ENCODE measurements at regions not wholly inside any gene's neighbourhood (a gene's known extent, or its start where the extent isn't known, plus 50 kb on each side); places are given as distances from the start of the nearest gene placed in this dataset.
"Not testable (repeated sequence)": the region's sequence is repeated elsewhere in the genome, so short reads cannot be mapped to it uniquely, and the experiment has no call there.

DNA sequence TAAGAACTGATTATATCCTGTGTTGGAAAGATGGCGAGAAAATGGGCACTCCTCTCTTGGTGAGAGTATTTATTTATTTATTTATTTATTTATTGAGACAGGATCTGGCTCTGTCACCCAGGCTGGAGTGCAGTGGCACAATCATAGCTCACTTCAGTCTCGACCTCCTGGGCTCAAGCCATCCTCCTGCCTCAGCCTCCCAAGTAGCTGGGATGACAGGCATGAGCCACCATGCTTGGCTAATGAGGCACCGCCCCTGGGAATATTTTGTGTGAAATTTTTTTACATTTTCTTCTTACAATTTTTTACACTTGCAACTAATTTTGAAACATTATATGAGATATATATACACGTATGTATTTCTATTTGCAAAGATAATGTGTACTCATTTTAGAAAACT lies 150.5 kb upstream of the PRR20G start:
- H3K36me3 Mint-ChIP-seq (ENCODE audit: unreplicated experiment) = no peaks in the 10 kb centered on the region
- TF ChIP-seq, protein P1, sequence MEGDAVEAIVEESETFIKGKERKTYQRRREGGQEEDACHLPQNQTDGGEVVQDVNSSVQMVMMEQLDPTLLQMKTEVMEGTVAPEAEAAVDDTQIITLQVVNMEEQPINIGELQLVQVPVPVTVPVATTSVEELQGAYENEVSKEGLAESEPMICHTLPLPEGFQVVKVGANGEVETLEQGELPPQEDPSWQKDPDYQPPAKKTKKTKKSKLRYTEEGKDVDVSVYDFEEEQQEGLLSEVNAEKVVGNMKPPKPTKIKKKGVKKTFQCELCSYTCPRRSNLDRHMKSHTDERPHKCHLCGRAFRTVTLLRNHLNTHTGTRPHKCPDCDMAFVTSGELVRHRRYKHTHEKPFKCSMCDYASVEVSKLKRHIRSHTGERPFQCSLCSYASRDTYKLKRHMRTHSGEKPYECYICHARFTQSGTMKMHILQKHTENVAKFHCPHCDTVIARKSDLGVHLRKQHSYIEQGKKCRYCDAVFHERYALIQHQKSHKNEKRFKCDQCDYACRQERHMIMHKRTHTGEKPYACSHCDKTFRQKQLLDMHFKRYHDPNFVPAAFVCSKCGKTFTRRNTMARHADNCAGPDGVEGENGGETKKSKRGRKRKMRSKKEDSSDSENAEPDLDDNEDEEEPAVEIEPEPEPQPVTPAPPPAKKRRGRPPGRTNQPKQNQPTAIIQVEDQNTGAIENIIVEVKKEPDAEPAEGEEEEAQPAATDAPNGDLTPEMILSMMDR (IDR thresholded peaks at IDR 0.05; ENCODE audit: partially characterized antibody, unreplicated experiment) = no peak
- H3K4me1 Mint-ChIP-seq (ENCODE audit: low read depth, unreplicated experiment) = peaks cover 7% of the 10 kb centered on the region
- H3K9me3 Mint-ChIP-seq (ENCODE audit: unreplicated experiment) = no peaks in the 10 kb centered on the region
- DNase-seq = no peak
- H3K27ac Mint-ChIP-seq (ENCODE audit: unreplicated experiment) = no peak overlapping the region
- H3K27me3 Mint-ChIP-seq (ENCODE audit: unreplicated experiment) = no peaks in the 10 kb centered on the region
- H3K4me3 Mint-ChIP-seq (ENCODE audit: unreplicated experiment) = no peak overlapping the region

DNA sequence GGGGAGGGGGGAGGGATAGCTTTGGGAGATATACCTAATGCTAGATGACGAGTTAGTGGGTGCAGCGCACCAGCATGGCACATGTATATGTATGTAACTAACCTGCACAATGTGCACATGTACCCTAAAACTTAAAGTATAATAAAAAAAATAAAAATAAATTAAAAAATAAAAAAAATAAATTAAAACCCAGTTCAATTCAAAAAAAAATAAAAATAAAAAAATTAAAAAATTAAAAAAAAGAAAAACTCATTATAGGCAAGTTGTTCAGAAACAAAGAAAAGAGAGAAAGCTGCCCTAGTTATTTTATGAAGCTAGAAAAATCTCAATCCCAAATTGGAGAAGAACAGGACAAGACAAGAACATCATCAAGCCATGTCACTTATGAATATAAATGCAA lies 147.5 kb upstream of the PRR20G start:
- not testable (repeated sequence) for H3K4me1 Mint-ChIP-seq (ENCODE audit: low read depth, unreplicated experiment); H3K27me3 Mint-ChIP-seq (ENCODE audit: unreplicated experiment); DNase-seq; H3K36me3 Mint-ChIP-seq (ENCODE audit: unreplicated experiment); H3K4me3 Mint-ChIP-seq (ENCODE audit: unreplicated experiment); H3K27ac Mint-ChIP-seq (ENCODE audit: unreplicated experiment); H3K9me3 Mint-ChIP-seq (ENCODE audit: unreplicated experiment)

DNA sequence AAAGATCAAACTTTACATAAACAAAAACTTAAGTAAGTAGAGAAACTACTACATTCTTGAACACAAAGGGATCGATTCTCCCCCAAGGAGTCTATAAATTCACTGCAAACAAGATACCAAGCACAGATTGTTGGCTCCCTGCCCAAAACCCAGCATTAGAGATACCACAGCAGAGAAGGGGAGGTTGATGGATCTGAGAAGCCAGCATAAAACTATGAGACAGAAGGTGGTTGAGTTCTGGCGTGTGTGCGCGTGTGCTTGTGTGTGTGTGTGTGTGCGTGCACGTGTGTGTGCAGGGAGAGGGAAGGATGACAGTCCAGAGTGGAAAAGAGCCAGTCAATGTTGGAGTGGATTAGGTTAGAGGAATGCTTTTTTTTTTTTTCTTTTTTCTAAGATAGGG lies 143.2 kb upstream of the PRR20G start:
- Mint-ChIP-seq H3K27ac (ENCODE audit: unreplicated experiment) (peak overlapping the region; percentile 71), H3K27me3 (ENCODE audit: unreplicated experiment) (peaks cover 1% of the 10 kb centered on the region)

DNA sequence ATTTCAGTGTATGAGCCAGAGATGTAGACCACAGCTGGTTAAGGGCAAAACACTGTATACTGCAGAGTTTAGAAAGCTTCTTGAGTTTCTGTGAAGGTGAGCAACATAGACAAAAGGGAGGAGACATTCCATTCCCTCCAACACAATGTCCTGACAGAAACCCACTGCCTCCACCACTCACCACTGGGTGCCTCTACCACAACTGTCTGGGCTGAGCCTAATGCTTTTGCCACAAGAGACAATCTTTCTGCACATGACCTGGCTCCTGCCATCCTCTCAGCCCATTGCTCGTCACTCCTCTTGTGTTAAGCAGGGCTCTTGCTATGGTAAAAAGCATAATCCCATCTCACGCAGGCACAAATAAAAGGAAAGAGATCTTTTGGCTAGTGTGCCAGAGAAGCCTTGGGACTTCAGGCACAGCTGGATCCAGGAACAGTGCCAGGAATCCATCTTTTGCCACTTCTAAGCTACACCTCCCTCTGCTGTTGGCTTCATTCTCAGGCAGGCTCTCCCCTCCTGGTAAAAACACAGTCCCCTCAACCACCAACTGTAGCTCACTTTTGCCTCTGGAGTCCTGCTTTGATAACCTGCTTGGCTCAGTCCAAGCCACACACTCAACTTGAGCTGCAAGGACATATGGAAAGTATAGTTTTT lies 140.6 kb upstream of the PRR20G start:
- DNase-seq = no peak
- Mint-ChIP-seq H3K27me3 (ENCODE audit: unreplicated experiment) (peaks cover 3% of the 10 kb centered on the region), H3K4me1 (ENCODE audit: low read depth, unreplicated experiment) (peaks cover 11% of the 10 kb centered on the region)

More for the DNA sequence above, 143.2 kb upstream of the PRR20G start:
- Mint-ChIP-seq H3K9me3 (ENCODE audit: unreplicated experiment) (no peaks in the 10 kb centered on the region), H3K4me1 (ENCODE audit: low read depth, unreplicated experiment) (peaks cover 6% of the 10 kb centered on the region), H3K4me3 (ENCODE audit: unreplicated experiment) (peak overlapping the region; percentile 10), H3K36me3 (ENCODE audit: unreplicated experiment) (peaks cover 4% of the 10 kb centered on the region)
- TF ChIP-seq, protein P1 (IDR thresholded peaks at IDR 0.05; ENCODE audit: partially characterized antibody, unreplicated experiment) = no peak
- DNase-seq = no peak

DNA sequence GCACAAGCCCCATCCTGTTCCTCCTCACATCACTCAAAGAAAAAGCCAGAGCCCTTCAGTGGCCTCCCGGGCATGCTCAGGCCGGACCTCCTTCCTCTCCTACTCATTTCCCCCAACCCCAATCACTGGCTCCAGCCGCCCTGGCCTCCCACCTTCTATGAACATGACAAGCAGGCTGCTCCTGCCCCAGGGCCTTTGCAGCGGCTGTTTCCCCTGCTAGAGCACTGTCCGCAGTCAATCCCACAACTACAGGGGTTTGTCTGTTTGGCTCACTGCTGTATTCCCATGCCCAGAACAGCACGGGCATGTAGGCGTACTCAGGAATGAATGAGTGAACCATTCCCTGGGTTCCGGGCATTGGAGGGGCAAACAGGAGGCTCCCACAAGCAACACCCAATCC lies 139.8 kb upstream of the PRR20G start:
- peak overlapping the region; percentile 16 for H3K4me3 Mint-ChIP-seq (ENCODE audit: unreplicated experiment)
- H3K4me1 Mint-ChIP-seq (ENCODE audit: low read depth, unreplicated experiment) = peaks cover 11% of the 10 kb centered on the region
- H3K9me3 Mint-ChIP-seq (ENCODE audit: unreplicated experiment) = no peaks in the 10 kb centered on the region
- peaks cover 4% of the 10 kb centered on the region for H3K36me3 Mint-ChIP-seq (ENCODE audit: unreplicated experiment)
- peaks cover 3% of the 10 kb centered on the region for H3K27me3 Mint-ChIP-seq (ENCODE audit: unreplicated experiment)
- TF ChIP-seq, protein P1 (IDR thresholded peaks at IDR 0.05; ENCODE audit: partially characterized antibody, unreplicated experiment) = no peak
- DNase-seq = no peak
- no peak overlapping the region for H3K27ac Mint-ChIP-seq (ENCODE audit: unreplicated experiment)

More for the DNA sequence above, 140.6 kb upstream of the PRR20G start:
- Mint-ChIP-seq H3K36me3 (ENCODE audit: unreplicated experiment) (peaks cover 4% of the 10 kb centered on the region), H3K9me3 (ENCODE audit: unreplicated experiment) (no peaks in the 10 kb centered on the region), H3K4me3 (ENCODE audit: unreplicated experiment) (no peak overlapping the region), H3K27ac (ENCODE audit: unreplicated experiment) (no peak overlapping the region)
- TF ChIP-seq, protein P1 (IDR thresholded peaks at IDR 0.05; ENCODE audit: partially characterized antibody, unreplicated experiment) = no peak
